ENCODE measurements at regions not wholly inside any gene's neighbourhood (a gene's known extent, or its start where the extent isn't known, plus 50 kb on each side); places are given as distances from the start of the nearest gene placed in this dataset.
"Not testable (repeated sequence)": the region's sequence is repeated elsewhere in the genome, so short reads cannot be mapped to it uniquely, and the experiment has no call there.

DNA sequence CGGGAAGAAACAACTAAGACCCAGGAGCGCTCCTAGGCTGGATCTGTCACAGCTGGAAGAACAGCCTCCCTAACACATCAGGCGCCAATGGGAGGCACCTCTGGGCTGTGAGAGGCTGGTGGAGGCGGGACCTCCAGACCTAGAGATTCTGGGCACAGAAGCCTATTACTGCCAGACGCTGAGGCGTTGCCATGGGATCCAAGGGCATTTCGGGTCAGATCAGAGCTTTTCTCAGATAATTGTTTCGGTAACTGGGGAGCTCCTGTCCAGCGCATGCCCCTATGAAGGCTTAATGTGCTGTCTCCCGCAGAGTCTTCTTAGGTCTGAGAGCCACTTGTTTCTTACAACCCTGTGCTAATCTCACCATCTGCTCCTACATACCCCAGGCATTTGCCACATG is 339.2 kb downstream of the ZNF716 start:
- DNase-seq (no peak), ATAC-seq (ENCODE audit: low read depth in 2 of 2) (no peak)
- Mint-ChIP-seq H3K36me3 (no peaks in the 10 kb centered on the region), H3K4me1 (no peaks in the 10 kb centered on the region), H3K27me3 (no peaks in the 10 kb centered on the region), H3K4me3 (no peak overlapping the region), H3K27ac (no peak overlapping the region), H3K9me3 (peaks cover 0 to 17% (median 6%) of the 10 kb centered on the region in 7 donors)
- Histone ChIP-seq H3K4me1 (ENCODE audit: control insufficient read depth, insufficient read depth, low read length, poor library complexity, severe bottlenecking) (no peaks in the 10 kb centered on the region), H3K27me3 (ENCODE audit: control insufficient read depth, insufficient read depth, low read length) (no peaks in the 10 kb centered on the region), H3K4me3 (ENCODE audit: low read depth, low read length) (no peak overlapping the region), H3K27ac (ENCODE audit: insufficient read depth, low read length, poor library complexity, severe bottlenecking) (no peak overlapping the region), H3K36me3 (ENCODE audit: control insufficient read depth, insufficient read depth, low read length) (no peaks in the 10 kb centered on the region), H3K9me3 (ENCODE audit: control insufficient read depth in 2 of 2, low read length in 2 of 2) (no peaks in the 10 kb centered on the region)

DNA sequence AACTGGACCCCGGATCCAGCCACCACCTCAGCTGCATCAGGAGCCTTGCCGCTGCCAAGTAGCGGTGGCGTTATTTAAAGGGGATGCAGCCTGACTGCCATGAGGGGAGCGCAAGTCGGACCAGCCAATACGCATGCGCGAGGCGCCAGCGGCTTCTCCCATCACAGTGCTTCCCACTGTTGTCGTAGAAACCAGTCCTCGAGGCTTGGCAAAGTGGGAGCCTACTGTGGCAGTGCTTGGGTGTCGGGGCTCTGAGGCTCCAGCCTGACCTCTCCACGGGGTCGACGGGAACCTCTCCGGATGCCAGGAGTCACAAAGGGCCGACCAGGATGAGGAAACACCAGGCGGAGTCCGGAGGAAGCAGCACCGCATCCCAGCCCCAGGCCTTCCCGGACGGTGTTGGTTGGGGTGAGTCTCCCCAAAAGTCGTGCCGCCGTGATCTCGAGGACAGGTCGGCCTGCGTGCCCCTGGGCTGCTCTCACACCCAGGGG is 369.6 kb downstream of the ZNF716 start:
- Mint-ChIP-seq H3K9me3 (peaks cover 0 to 38% (median 10%) of the 10 kb centered on the region in 7 donors), H3K4me3 (no peak overlapping the region), H3K36me3 (no peaks in the 10 kb centered on the region), H3K4me1 (no peaks in the 10 kb centered on the region), H3K27ac (no peak overlapping the region), H3K27me3 (no peaks in the 10 kb centered on the region)
- no peaks in the 10 kb centered on the region for H3K27me3 ChIP-seq (ENCODE audit: control insufficient read depth, insufficient read depth, low read length)
- no peak overlapping the region for H3K27ac ChIP-seq (ENCODE audit: insufficient read depth, low read length, poor library complexity, severe bottlenecking)
- H3K9me3 ChIP-seq (ENCODE audit: control insufficient read depth in 2 of 2, low read length in 2 of 2), result peaks cover 0 to 27% of the 10 kb centered on the region in 2 experiments
- DNase-seq (no peak), ATAC-seq (ENCODE audit: low read depth in 2 of 2) (no peak)
- no peaks in the 10 kb centered on the region for H3K4me1 ChIP-seq (ENCODE audit: control insufficient read depth, insufficient read depth, low read length, poor library complexity, severe bottlenecking)
- no peaks in the 10 kb centered on the region for H3K36me3 ChIP-seq (ENCODE audit: control insufficient read depth, insufficient read depth, low read length)
- H3K4me3 ChIP-seq (ENCODE audit: low read depth, low read length), result no peak overlapping the region

DNA sequence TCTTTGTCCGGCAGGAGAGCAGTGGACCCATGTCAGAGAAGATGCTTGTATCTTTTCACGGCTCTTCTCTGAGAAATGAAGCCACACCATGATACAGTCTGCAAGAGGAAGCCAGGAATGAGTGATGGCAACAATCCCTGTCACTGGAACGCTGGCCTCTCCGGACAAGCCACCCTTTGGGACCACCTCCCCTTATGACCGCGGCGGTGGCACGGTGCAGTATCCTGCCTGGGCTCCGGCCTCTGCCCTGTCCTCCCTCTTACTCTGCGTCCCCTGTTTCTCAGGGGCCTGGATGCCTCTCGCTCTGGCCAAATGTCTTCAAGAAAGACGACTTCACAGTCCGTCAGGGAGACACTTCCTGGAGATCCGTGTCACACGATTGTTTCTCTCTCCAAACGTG is 370.5 kb downstream of the ZNF716 start:
- Mint-ChIP-seq H3K4me3 (no peak overlapping the region), H3K27me3 (no peaks in the 10 kb centered on the region), H3K9me3 (peaks cover 0 to 42% (median 10%) of the 10 kb centered on the region in 7 donors), H3K4me1 (no peaks in the 10 kb centered on the region), H3K36me3 (no peaks in the 10 kb centered on the region), H3K27ac (no peak overlapping the region)
- peaks cover 0 to 27% of the 10 kb centered on the region in 2 experiments for H3K9me3 ChIP-seq (ENCODE audit: control insufficient read depth in 2 of 2, low read length in 2 of 2)
- H3K36me3 ChIP-seq (ENCODE audit: control insufficient read depth, insufficient read depth, low read length), result no peaks in the 10 kb centered on the region
- no peak overlapping the region for H3K4me3 ChIP-seq (ENCODE audit: low read depth, low read length)
- ATAC-seq (ENCODE audit: low read depth in 2 of 2) (no peak), DNase-seq (no peak)
- no peak overlapping the region for H3K27ac ChIP-seq (ENCODE audit: insufficient read depth, low read length, poor library complexity, severe bottlenecking)
- H3K4me1 ChIP-seq (ENCODE audit: control insufficient read depth, insufficient read depth, low read length, poor library complexity, severe bottlenecking), result no peaks in the 10 kb centered on the region
- no peaks in the 10 kb centered on the region for H3K27me3 ChIP-seq (ENCODE audit: control insufficient read depth, insufficient read depth, low read length)

DNA sequence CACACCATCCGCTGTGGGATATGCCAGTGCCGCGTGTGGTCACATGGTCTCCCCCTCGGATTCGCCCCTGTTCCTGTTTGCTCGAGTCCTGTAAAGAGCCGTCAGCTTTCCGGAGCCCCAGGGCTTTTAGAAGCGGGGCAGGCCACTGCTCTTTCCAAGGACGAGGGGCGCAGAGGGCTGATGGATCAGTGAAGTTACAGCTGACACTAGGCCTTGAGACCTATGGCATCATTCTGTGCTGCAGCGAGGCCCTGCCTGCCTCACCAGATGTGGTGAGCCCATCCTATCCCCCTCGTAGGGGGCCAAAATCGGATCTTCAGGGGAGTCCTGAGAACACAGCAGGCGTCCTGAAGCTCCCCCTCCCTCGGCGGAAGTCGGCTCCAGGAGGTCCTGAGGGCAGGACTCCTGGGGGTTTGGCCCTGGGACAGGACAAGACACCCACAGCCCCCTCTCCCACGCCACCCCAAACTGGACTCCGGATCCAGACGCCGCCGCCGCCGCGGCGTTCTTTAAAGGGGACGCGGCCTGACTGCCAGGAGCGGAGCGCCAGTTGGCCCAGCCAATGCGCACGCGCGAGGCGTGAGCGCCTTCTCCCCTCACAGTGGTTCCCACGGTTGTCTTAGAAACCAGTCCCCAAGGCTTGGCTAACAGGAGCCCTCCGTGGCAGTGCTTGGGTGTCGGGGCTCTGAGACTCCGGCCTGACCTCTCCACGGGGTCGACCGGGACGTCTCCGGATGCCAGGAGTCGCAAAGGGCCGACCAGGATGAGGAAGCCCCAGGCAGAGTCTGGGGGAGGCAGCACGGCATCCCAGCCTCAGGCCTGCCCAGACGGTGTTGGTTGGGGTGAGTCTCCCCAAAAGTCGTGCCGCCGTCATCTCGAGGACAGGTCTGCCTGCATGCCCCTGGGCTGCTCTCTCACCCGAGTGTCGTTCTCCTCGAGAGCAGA is 371.7 kb downstream of the ZNF716 start:
- H3K36me3 Mint-ChIP-seq, result no peaks in the 10 kb centered on the region

DNA sequence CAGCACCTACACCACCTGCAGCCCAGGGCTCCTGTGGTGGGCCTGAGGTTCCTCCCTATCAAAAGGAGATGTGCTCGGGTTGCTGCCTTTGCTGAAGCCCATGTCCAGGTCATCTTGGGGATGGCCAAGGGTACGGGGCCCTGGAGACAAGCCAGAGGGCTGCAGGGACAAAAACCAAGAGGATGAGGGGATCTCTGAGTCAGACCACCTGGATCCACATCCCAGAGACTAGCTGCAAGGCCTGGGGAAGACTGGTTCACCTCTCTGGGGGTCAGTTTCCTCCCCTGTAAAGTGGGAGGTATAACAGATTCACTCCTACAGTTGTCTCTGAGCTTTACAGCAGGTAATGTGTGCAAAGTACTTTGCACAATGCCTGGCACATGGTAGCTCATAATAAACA is 376.6 kb downstream of the ZNF716 start:
- ATAC-seq (ENCODE audit: low read depth in 2 of 2); H3K27me3 Mint-ChIP-seq; H3K9me3 ChIP-seq (ENCODE audit: control insufficient read depth in 2 of 2, low read length in 2 of 2); H3K36me3 ChIP-seq (ENCODE audit: control insufficient read depth, insufficient read depth, low read length); H3K36me3 Mint-ChIP-seq; H3K4me1 Mint-ChIP-seq; H3K4me3 Mint-ChIP-seq; H3K27me3 ChIP-seq (ENCODE audit: control insufficient read depth, insufficient read depth, low read length); H3K4me1 ChIP-seq (ENCODE audit: control insufficient read depth, insufficient read depth, low read length, poor library complexity, severe bottlenecking); H3K4me3 ChIP-seq (ENCODE audit: low read depth, low read length); H3K27ac Mint-ChIP-seq; H3K27ac ChIP-seq (ENCODE audit: insufficient read depth, low read length, poor library complexity, severe bottlenecking); DNase-seq: not testable (repeated sequence)
- peaks cover 0 to 13% (median 6%) of the 10 kb centered on the region in 7 donors for H3K9me3 Mint-ChIP-seq

More for the DNA sequence above, 371.7 kb downstream of the ZNF716 start:
- H3K27me3 ChIP-seq (ENCODE audit: control insufficient read depth, insufficient read depth, low read length), result no peaks in the 10 kb centered on the region
- H3K27me3 Mint-ChIP-seq, result no peaks in the 10 kb centered on the region
- H3K27ac Mint-ChIP-seq, result no peak overlapping the region
- no peaks in the 10 kb centered on the region for H3K36me3 ChIP-seq (ENCODE audit: control insufficient read depth, insufficient read depth, low read length)
- H3K9me3 Mint-ChIP-seq, result peaks cover 0 to 40% (median 10%) of the 10 kb centered on the region in 7 donors
- no peaks in the 10 kb centered on the region for H3K4me1 Mint-ChIP-seq
- no peaks in the 10 kb centered on the region for H3K4me1 ChIP-seq (ENCODE audit: control insufficient read depth, insufficient read depth, low read length, poor library complexity, severe bottlenecking)
- DNase-seq (no peak), ATAC-seq (ENCODE audit: low read depth in 2 of 2) (no peak)
- no peak overlapping the region for H3K27ac ChIP-seq (ENCODE audit: insufficient read depth, low read length, poor library complexity, severe bottlenecking)
- peaks cover 0 to 27% of the 10 kb centered on the region in 2 experiments for H3K9me3 ChIP-seq (ENCODE audit: control insufficient read depth in 2 of 2, low read length in 2 of 2)
- H3K4me3 ChIP-seq (ENCODE audit: low read depth, low read length), result no peak overlapping the region
- no peak overlapping the region for H3K4me3 Mint-ChIP-seq

DNA sequence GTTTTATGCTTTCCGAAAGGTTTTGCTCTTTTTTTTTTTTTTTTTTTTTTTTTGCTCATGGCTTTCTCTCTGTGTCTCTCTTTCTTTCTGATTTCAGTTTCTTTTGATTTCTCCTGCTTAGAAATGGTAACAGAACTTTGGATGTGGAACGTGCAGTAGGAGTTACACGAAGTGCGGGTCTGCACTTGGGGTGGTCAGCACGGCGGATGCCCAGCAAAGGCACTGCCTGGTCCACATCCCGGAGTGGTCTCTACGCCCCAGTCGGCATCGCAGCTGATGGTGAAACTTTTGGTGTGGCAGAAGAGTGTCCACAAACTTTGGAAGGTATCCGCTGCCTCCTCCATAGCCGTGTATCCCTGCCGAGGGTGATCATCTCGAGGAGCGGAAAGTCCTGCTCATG is 385.2 kb downstream of the ZNF716 start:
- not testable (repeated sequence) for H3K27me3 Mint-ChIP-seq; ATAC-seq (ENCODE audit: low read depth in 2 of 2); H3K9me3 ChIP-seq (ENCODE audit: control insufficient read depth in 2 of 2, low read length in 2 of 2)

DNA sequence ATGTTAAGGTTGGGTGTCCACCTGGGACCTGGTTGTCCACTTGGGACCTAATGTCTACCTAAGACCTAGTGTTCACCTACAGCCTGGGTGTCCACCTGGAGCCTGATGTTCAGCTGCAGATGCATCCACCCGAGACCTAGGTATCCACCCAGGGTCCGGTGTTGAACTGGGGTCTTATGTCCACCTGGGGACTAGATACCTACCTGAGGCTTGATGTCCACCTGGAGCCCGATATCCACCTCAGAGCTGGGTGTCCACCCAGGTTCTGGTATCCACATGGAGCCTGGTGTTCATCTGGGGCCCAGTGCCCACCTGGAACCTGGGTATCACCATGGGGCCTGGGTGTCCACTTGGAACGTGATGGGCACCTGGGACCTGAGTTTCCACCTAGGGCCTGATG is 389.2 kb downstream of the ZNF716 start:
- H3K27ac Mint-ChIP-seq; ATAC-seq (ENCODE audit: low read depth in 2 of 2); H3K4me3 ChIP-seq (ENCODE audit: low read depth, low read length); H3K4me1 Mint-ChIP-seq; H3K9me3 ChIP-seq (ENCODE audit: control insufficient read depth in 2 of 2, low read length in 2 of 2); H3K4me3 Mint-ChIP-seq; H3K36me3 Mint-ChIP-seq; DNase-seq; H3K4me1 ChIP-seq (ENCODE audit: control insufficient read depth, insufficient read depth, low read length, poor library complexity, severe bottlenecking); H3K27me3 ChIP-seq (ENCODE audit: control insufficient read depth, insufficient read depth, low read length); H3K9me3 Mint-ChIP-seq; H3K36me3 ChIP-seq (ENCODE audit: control insufficient read depth, insufficient read depth, low read length); H3K27me3 Mint-ChIP-seq; H3K27ac ChIP-seq (ENCODE audit: insufficient read depth, low read length, poor library complexity, severe bottlenecking): not testable (repeated sequence)

More for the DNA sequence above, 385.2 kb downstream of the ZNF716 start:
- not testable (repeated sequence) for H3K36me3 Mint-ChIP-seq; H3K27me3 ChIP-seq (ENCODE audit: control insufficient read depth, insufficient read depth, low read length); H3K4me3 ChIP-seq (ENCODE audit: low read depth, low read length); H3K27ac Mint-ChIP-seq; H3K4me1 ChIP-seq (ENCODE audit: control insufficient read depth, insufficient read depth, low read length, poor library complexity, severe bottlenecking); H3K36me3 ChIP-seq (ENCODE audit: control insufficient read depth, insufficient read depth, low read length); H3K4me1 Mint-ChIP-seq; H3K9me3 Mint-ChIP-seq; H3K27ac ChIP-seq (ENCODE audit: insufficient read depth, low read length, poor library complexity, severe bottlenecking); DNase-seq; H3K4me3 Mint-ChIP-seq

Data from CD4-positive, CD25-positive, alpha-beta regulatory T cell (primary cell).